ENCODE measurements at regions not wholly inside any gene's neighbourhood (a gene's known extent, or its start where the extent isn't known, plus 50 kb on each side); places are given as distances from the start of the nearest gene placed in this dataset.

DNA sequence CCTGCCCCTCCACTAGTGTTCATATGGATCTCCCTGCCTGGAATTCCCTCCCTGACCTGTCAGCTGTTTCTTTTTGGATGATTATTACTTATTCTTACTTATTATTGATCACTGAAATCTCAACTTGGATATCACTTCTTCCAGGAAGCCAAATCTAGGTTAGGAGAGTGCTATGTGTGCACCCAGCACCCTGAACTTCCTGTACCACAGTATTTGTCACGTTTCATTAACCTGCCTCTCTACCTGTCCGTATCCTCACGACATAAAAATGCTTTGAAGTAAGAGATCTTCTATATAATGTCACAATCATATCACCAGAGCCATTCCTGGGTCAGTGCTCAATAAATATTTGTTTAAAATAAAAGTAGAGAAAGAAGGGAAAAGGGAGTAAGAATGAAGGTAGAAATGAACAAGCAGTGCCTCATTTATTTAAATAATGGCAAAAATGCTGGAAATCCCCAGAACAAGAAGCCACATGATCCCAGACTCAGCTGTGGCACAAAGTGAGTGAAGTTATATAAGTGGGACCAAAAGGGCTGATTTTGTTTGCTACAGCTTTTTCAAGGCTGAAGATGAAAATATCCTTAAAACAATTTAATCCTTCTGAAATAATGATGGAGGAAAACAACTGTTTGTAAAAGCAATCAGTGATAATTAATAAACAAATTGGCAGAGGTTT lies 88.0 kb upstream of the MANEA start:
- Histone ChIP-seq H3K9me3 (ENCODE audit: control insufficient read depth, insufficient read depth, low read length) (no peaks in the 10 kb centered on the region), H3K27me3 (ENCODE audit: control insufficient read depth, insufficient read depth, low read length) (no peaks in the 10 kb centered on the region), H3K4me1 (ENCODE audit: control insufficient read depth, insufficient read depth, low read length) (peaks cover 4% of the 10 kb centered on the region; the same call in 1 of the 2 replicates), H3K9ac (ENCODE audit: low read depth, low read length) (no peak overlapping the region), H3K4me3 (ENCODE audit: low read depth, low read length) (no peak overlapping the region), H3K36me3 (ENCODE audit: control insufficient read depth, insufficient read depth, low read length) (no peaks in the 10 kb centered on the region), H3K27ac (ENCODE audit: low read depth, low read length) (no peak overlapping the region)

DNA sequence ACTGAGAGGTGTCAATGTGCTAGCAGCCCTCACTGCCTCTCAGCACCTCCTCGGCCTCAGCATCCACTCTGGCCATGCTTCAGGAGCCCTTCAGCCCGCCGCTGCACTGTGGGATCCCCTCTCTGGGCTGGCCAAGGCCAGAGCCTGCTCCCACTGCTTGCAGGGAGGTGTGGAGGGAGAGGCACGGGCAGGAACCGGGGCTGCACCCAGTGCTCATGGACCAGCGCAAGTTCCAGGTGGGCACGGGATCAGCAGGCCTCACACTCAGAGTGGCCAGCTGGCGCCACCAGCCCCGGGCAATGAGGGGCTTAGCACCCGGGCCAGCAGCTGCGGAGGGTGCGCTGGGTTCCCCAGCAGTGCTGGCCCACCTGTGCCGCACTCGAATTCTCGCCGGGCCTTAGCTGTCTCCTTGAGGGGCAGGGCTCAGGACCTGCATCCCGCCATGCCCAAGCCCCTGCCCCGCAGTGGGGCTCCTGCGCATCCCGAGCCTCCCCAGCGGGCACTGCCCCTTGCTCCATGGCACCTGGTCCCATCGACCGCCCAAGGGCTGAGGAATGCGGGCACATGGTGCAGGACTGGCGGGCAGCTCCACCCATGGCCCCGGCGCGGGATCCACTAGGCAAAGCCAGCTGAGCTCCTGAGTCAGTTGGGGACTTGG lies 80.4 kb upstream of the MANEA start:
- H3K27ac ChIP-seq (ENCODE audit: low read depth, low read length), result no peak overlapping the region
- H3K9ac ChIP-seq (ENCODE audit: low read depth, low read length), result no peak overlapping the region
- H3K4me1 ChIP-seq (ENCODE audit: control insufficient read depth, insufficient read depth, low read length), result peaks cover 4% of the 10 kb centered on the region; the same call in 1 of the 2 replicates
- H3K27me3 ChIP-seq (ENCODE audit: control insufficient read depth, insufficient read depth, low read length), result no peaks in the 10 kb centered on the region
- no peak overlapping the region for H3K4me3 ChIP-seq (ENCODE audit: low read depth, low read length)
- H3K36me3 ChIP-seq (ENCODE audit: control insufficient read depth, insufficient read depth, low read length), result no peaks in the 10 kb centered on the region
- H3K9me3 ChIP-seq (ENCODE audit: control insufficient read depth, insufficient read depth, low read length), result peaks cover 12% of the 10 kb centered on the region; the same call in 1 of the 2 replicates

DNA sequence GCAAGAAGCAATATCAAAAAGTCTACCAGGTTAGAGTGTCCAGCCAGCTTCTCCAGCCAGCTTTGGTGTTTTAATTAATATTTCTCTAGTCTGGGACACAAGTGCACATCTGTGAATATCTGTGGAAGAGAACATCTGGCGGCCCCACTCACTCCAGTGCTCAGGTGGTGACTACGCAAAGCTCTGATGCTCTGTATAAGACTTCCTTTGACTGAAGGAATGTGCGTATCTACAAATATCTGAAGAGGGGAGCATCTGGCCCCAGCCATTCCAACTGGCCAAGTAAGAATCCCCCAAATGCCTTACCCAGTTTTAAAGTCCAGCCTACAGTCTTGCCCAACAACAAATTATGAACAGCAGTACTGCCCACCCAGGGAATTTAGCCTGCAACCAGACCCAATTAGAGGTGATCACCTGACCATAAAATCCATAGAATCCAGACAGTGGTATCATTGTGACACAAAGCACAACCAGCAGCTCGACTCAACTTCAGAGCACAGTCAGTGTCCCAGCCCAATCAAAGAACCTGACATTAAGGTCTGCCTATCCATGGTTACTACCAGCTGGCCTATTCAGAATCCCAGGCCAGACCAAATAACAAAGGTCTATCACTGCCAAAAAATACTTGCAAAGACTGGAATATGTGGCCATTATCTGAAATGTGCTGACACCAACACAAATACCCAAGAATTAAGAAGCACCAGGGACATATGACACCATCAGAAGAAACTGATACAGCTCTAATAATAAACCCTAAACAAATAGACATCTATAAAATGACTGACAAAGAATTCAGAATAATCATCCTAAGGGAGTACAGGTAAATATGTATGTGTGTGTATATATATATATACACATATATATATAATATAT lies 76.1 kb upstream of the MANEA start:
- H3K4me1 ChIP-seq (ENCODE audit: control insufficient read depth, insufficient read depth, low read length), result no peaks in the 10 kb centered on the region
- no peak overlapping the region for H3K9ac ChIP-seq (ENCODE audit: low read depth, low read length)
- peaks cover 16% of the 10 kb centered on the region; the same call in 1 of the 2 replicates for H3K9me3 ChIP-seq (ENCODE audit: control insufficient read depth, insufficient read depth, low read length)
- H3K27ac ChIP-seq (ENCODE audit: low read depth, low read length), result no peak overlapping the region
- H3K27me3 ChIP-seq (ENCODE audit: control insufficient read depth, insufficient read depth, low read length), result no peaks in the 10 kb centered on the region
- H3K36me3 ChIP-seq (ENCODE audit: control insufficient read depth, insufficient read depth, low read length), result no peaks in the 10 kb centered on the region
- H3K4me3 ChIP-seq (ENCODE audit: low read depth, low read length), result no peak overlapping the region

DNA sequence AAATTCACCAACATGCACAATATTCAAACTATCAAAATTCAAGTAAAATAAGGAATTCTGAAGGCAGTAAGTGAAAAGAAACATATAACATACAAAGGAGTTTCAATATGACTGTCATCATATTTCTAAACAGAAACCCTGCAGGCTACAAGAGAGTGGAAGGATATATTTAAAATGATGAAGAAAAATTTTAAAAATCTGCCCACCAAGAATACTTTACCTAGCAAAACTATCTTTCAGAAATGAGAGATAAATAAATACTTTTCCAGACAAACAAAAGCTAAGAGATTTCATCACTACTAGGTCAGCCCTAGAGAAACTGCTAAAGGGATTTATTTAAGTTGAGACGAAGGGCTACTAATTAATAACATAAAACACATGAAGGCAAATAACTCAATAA lies 73.8 kb upstream of the MANEA start:
- Histone ChIP-seq H3K4me1 (ENCODE audit: control insufficient read depth, insufficient read depth, low read length) (no peaks in the 10 kb centered on the region), H3K4me3 (ENCODE audit: low read depth, low read length) (no peak overlapping the region), H3K9me3 (ENCODE audit: control insufficient read depth, insufficient read depth, low read length) (0 out of 2 replicates have a peak, but pooled peaks cover 5% of the 10 kb centered on the region), H3K36me3 (ENCODE audit: control insufficient read depth, insufficient read depth, low read length) (no peaks in the 10 kb centered on the region), H3K9ac (ENCODE audit: low read depth, low read length) (no peak overlapping the region), H3K27ac (ENCODE audit: low read depth, low read length) (no peak overlapping the region), H3K27me3 (ENCODE audit: control insufficient read depth, insufficient read depth, low read length) (no peaks in the 10 kb centered on the region)

DNA sequence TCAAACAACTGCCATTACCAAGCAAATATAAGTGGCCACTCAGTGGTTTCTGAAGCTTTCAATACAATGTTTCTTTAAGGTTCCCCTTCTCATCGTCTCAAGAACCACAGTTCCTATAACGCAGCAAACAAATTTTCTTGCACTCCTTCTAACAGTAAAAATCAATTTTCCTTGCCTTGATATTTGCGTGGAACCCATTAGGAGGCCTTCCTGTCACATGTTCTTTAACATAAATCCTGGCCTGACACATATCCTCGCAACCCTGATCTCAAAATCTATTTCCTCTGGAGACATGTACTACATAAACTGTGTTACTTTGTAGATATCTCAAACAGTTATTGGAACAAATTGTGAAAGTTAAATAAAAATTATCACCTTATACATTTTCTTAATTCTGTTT lies 65.9 kb upstream of the MANEA start:
- Histone ChIP-seq H3K4me1 (ENCODE audit: control insufficient read depth, insufficient read depth, low read length) (peaks cover 26% of the 10 kb centered on the region), H3K27ac (ENCODE audit: low read depth, low read length) (no peak overlapping the region), H3K9ac (ENCODE audit: low read depth, low read length) (no peak overlapping the region), H3K9me3 (ENCODE audit: control insufficient read depth, insufficient read depth, low read length) (no peaks in the 10 kb centered on the region), H3K4me3 (ENCODE audit: low read depth, low read length) (no peak overlapping the region), H3K27me3 (ENCODE audit: control insufficient read depth, insufficient read depth, low read length) (no peaks in the 10 kb centered on the region), H3K36me3 (ENCODE audit: control insufficient read depth, insufficient read depth, low read length) (no peaks in the 10 kb centered on the region)

DNA sequence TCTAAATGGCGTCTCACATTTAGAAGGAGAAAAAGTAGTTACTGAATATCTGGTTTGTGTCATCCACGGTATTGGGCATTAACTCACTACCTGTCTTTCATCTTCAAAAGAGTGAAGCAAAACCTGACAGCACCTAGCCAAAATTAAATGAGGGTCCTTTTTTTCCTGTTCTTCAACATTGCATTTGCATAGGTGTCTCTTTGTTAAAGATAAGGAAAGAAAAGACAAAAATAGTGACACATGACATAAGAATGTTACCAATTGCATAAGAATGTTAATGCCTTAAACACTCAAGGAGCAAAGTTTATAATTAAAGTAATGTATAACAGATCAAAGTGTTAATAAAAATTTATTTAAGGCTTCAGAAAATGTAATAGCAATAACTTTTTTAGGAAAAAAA lies 61.4 kb upstream of the MANEA start:
- H3K4me3 ChIP-seq (ENCODE audit: low read depth, low read length), result peak overlapping the region; percentile 9; the same call in 1 of the 2 replicates
- H3K9ac ChIP-seq (ENCODE audit: low read depth, low read length), result peak overlapping the region; percentile 35; the same call in 1 of the 2 replicates

DNA sequence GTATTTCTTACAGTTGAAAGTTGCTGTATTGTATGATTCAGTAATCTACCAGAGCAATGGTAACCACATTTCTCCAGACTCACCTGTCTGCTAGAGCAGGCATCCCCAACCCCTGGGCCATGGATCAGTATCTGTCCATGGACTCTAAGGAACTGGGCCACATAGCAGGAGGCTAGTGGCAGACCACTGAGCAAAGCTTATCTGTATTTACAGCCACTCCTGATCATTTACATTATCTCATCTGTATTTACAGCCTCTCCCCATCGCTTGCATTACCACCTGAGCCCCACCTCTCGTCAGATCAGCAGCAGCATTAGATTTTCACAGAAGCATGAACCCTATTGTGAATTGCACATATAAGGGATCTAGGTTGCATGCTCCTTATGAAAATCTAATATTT lies 60.3 kb upstream of the MANEA start:
- Histone ChIP-seq H3K27me3 (ENCODE audit: control insufficient read depth, insufficient read depth, low read length) (no peaks in the 10 kb centered on the region), H3K4me3 (ENCODE audit: low read depth, low read length) (no peak overlapping the region), H3K9me3 (ENCODE audit: control insufficient read depth, insufficient read depth, low read length) (no peaks in the 10 kb centered on the region), H3K4me1 (ENCODE audit: control insufficient read depth, insufficient read depth, low read length) (peaks cover 52% of the 10 kb centered on the region), H3K27ac (ENCODE audit: low read depth, low read length) (peak overlapping the region; percentile 72), H3K36me3 (ENCODE audit: control insufficient read depth, insufficient read depth, low read length) (no peaks in the 10 kb centered on the region), H3K9ac (ENCODE audit: low read depth, low read length) (no peak overlapping the region)

More for the DNA sequence above, 61.4 kb upstream of the MANEA start:
- Histone ChIP-seq H3K36me3 (ENCODE audit: control insufficient read depth, insufficient read depth, low read length) (no peaks in the 10 kb centered on the region), H3K27ac (ENCODE audit: low read depth, low read length) (peak overlapping the region; percentile 88), H3K4me1 (ENCODE audit: control insufficient read depth, insufficient read depth, low read length) (peaks cover 42% of the 10 kb centered on the region), H3K27me3 (ENCODE audit: control insufficient read depth, insufficient read depth, low read length) (no peaks in the 10 kb centered on the region), H3K9me3 (ENCODE audit: control insufficient read depth, insufficient read depth, low read length) (no peaks in the 10 kb centered on the region)

DNA sequence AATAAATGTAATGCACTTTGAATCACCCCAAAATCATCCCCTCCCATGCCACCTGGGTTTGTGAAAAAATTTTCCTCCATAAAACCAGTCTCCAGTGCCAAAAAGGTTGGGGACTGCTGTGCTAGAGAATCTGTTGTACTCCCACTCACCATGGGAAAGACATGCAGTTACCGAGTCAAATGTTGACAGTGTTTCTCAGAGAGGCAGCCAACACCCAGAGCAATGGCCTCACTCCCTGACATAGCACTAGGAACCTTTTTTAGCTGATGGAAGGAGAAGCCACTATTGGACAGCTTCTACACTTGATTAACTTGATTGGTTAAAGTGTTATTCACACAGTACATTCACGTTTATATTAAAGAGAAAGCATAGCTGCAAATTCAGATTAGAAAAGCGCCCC lies 59.8 kb upstream of the MANEA start:
- H3K9me3 ChIP-seq (ENCODE audit: control insufficient read depth, insufficient read depth, low read length), result no peaks in the 10 kb centered on the region
- H3K27ac ChIP-seq (ENCODE audit: low read depth, low read length), result peak overlapping the region; percentile 5
- H3K9ac ChIP-seq (ENCODE audit: low read depth, low read length), result no peak overlapping the region
- H3K4me3 ChIP-seq (ENCODE audit: low read depth, low read length), result no peak overlapping the region
- peaks cover 55% of the 10 kb centered on the region for H3K4me1 ChIP-seq (ENCODE audit: control insufficient read depth, insufficient read depth, low read length)
- H3K27me3 ChIP-seq (ENCODE audit: control insufficient read depth, insufficient read depth, low read length), result no peaks in the 10 kb centered on the region
- no peaks in the 10 kb centered on the region for H3K36me3 ChIP-seq (ENCODE audit: control insufficient read depth, insufficient read depth, low read length)

DNA sequence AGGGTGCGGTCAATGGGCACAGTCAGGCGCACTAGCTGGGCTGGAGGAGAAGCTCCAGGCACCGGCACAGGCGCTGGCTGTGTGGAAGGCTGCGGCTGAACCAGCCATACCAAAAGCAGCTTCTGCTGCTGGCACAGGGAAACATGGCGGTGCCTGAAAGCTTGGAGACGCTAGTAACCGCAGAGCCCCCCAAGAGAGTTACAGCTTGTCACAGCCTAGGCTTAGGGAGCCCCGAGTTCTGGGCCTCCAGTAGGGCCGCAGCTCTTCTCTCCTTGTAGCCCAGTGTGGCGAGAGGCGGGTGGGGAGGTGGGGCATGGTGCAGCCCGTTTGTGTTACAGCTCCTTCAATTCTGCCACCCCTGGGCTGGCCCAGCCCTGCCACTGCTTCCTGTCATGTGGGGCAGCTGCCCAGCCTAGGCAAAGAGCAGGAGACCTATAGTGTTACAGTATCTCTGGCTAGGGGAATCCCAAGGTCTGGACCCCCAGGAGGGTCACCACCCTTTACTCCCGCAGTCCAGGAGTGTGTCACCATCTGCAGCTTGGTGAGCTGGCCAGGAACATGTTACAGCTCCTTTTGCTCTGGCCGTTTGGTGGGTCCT lies 58.6 kb upstream of the MANEA start:
- Histone ChIP-seq H3K9ac (ENCODE audit: low read depth, low read length) (no peak overlapping the region), H3K27me3 (ENCODE audit: control insufficient read depth, insufficient read depth, low read length) (no peaks in the 10 kb centered on the region), H3K9me3 (ENCODE audit: control insufficient read depth, insufficient read depth, low read length) (no peaks in the 10 kb centered on the region), H3K4me1 (ENCODE audit: control insufficient read depth, insufficient read depth, low read length) (peaks cover 55% of the 10 kb centered on the region), H3K27ac (ENCODE audit: low read depth, low read length) (no peak overlapping the region), H3K36me3 (ENCODE audit: control insufficient read depth, insufficient read depth, low read length) (no peaks in the 10 kb centered on the region), H3K4me3 (ENCODE audit: low read depth, low read length) (no peak overlapping the region)

DNA sequence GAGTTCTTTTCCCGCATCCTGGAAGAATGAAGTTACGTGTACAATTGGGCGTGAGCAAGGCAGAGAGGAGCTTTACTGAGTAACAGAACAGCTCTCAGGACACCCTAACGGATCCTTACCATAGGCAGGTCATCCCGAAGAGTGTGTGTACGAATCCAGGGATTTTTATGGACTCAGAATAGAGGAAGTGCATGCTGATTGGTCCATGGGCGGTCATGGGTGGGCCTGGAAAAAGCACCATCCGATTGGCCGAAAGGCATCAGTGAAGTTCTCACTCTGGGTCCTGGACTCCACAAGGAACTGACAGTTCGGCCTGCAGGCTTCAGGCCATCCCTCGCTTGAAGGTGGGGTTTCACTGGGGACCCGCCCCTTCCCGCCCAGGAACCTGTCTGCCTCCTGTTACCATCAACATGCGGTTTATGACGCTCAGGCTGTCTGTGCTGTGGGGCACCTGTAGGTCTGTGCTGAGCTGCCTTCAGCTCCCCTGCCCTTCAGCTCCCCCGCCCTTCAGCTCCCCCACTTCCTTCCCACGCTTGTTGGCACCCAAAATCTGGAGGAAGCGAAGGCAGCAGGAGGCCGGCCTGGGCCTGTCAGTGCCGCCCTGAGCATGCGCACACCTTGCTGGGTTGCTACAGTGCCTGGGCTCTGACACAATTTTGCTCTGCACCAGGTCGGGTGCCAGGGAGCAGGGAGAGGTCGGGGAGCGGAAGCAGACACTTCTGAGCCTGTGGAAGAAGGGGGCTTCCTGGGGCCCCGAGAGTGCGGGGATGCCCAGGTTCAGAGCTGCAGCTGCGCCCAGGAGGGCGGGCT lies 57.9 kb upstream of the MANEA start:
- H3K9ac ChIP-seq (ENCODE audit: low read depth, low read length), result no peak overlapping the region
- H3K27ac ChIP-seq (ENCODE audit: low read depth, low read length), result no peak overlapping the region
- H3K9me3 ChIP-seq (ENCODE audit: control insufficient read depth, insufficient read depth, low read length), result no peaks in the 10 kb centered on the region
- no peaks in the 10 kb centered on the region for H3K36me3 ChIP-seq (ENCODE audit: control insufficient read depth, insufficient read depth, low read length)
- peaks cover 55% of the 10 kb centered on the region for H3K4me1 ChIP-seq (ENCODE audit: control insufficient read depth, insufficient read depth, low read length)
- no peak overlapping the region for H3K4me3 ChIP-seq (ENCODE audit: low read depth, low read length)
- no peaks in the 10 kb centered on the region for H3K27me3 ChIP-seq (ENCODE audit: control insufficient read depth, insufficient read depth, low read length)

Data from HUES48 (cell line).